HPDE6-E6E7 (cell line): ENCODE measurements at regions not wholly inside any gene's neighbourhood (a gene's known extent, or its start where the extent isn't known, plus 50 kb on each side); places are given as distances from the start of the nearest gene placed in this dataset.
"Not testable (repeated sequence)": the region's sequence is repeated elsewhere in the genome, so short reads cannot be mapped to it uniquely, and the experiment has no call there.

Experiments
- DNase-seq: peaks from one replicate; pipeline ENCODE4 v3.0.0; 2011; ENCODE audit warnings: missing footprints; ENCODE audit errors: extremely low spot score

DNA sequence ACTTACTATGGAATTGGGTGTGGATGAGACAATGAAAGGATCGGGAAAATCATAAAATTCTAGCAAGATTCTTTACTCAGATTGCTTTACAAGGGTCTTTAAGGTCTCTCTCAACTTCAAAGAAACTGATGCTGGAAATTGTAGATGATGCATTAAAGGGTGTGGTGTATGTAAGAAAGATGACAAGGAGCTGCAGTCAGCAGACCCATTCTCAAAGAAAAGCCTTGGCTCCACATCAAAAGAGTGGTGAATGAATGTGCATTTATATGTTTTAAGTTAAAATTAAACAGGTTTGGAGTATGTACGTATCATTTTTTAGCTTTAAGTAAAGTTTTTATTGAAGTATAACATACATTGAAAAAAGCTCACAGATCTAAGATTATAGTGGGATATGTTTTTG lies 194.5 kb downstream of the C12orf75 start:
- DNase-seq = no peak

GRCh38 chr12:105534068-105534467 lies 203.6 kb downstream of the C12orf75 start:
- DNase-seq = no peak

DNA sequence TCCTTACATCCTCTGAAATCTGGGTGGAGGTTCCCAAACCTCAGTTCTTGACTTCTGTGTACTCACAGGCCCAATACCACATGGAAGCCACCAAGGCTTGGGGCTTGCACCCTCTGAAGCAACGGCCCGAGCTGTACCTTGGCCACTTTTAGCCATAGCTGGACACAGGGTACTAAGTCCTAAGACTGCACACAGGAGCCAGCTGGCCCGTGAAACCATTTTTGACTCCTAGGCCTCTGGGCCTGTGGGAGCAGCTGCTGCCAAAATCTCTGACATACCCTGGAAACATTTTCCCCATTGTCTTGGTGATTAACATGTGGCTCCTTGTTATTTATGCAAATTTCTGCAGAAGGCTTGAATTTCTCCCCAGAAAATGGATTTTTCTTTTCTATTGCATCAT lies 204.5 kb downstream of the C12orf75 start:
- not testable (repeated sequence) for DNase-seq

GRCh38 chr12:105538880-105539279 lies 208.4 kb downstream of the C12orf75 start:
- no peak for DNase-seq

GRCh38 chr12:105539735-105540134 lies 209.2 kb downstream of the C12orf75 start:
- no peak for DNase-seq

DNA sequence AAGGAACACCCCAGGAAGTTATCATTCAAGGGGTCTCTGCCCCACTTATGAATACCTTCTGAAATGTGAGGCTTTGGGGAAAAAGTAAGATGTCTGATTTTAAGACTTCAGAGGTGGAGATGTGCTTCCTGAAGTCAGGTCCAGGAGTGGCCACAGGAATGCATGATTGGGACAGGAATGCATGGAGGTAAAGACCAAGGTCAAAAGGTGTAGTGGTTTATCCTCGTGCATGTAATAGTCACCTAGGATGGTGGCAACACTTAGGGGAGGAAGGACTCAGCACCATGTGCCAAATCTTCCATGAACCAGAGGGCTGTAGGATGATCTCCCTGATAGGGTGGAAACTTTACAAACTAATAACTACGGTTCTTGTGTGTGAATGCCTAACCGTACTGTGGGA lies 217.3 kb downstream of the C12orf75 start:
- DNase-seq = no peak

GRCh38 chr12:105548626-105549025 lies 218.1 kb downstream of the C12orf75 start:
- DNase-seq = no peak

DNA sequence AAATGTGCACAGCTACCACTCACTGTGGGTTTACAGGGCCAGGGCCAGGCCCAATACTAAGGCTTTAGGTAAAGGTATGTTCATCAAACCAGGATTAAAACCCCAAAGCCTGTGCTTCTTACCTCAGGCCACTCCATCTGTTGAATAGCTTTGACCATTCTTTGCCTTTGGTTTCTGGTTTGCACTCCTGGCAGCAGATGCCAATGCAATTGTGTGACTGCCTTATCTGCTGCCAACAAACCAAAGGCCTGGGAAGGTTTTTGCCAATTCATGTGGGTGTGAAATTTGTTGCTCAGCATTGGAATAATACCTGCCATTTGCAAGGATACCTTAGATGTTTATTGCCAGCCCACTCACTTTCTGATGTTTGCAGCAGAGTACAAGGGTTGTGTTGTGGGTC lies 221.6 kb downstream of the C12orf75 start:
- no peak for DNase-seq

- DNase-seq = no peak
These were observed 223.8 kb downstream of the C12orf75 start for GRCh38 chr12:105554223-105554678.

- no peak for DNase-seq
These were observed 224.4 kb downstream of the C12orf75 start for GRCh38 chr12:105554856-105555255.

DNA sequence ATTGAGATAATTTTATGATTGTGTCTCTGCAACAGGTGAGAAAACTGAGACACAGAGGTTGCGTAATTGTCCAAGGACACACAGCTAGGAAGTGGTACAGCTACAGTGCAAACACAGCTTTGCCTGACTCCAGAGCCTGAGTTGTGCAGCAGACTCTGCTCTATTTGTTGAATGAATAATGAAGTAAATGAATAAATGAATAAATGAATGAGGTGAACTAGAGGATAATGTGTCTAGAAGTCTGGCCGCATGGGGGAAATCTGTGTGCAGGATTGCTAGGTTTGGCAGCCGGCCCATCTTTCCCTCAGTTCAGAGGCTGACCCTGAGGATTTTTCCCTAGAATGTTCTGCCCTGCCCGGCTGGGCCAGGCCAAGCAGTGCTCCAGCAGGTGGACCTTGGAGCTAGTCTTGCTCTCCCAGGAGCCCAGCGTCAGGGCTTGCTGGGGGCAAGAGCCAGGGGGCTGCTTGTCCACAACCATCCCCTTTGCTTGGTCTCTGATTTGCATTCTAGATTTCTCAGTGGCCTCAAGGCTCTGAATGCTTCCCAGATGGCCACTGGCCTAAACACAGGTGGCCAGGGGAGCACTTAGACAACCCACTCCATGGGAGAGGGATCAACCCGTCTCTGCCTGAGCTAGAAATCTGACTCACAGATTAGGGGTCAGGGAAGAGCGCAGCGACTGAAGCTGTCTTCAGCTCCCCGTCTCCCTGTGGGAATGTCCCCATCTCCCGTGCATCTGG lies 225.2 kb downstream of the C12orf75 start:
- no peak for DNase-seq

DNA sequence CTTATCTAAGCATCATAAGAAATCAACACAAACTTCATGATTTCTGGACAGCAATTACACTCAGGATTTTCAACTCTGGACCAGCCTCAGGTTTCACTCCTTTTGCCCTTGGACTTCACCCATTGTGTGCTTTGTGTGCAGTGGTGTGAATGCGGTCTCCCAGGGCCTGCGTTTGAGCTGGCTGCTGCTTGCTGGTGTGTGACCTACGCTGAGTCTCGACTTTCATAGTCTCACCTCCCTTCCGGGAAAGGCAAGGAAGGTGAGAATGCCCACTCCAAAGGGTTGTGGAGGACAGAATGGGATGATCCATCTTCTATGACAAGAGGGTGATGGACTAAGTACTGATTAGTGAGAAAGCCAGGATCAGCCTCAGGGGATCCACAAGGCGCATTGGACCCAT lies 228.8 kb downstream of the C12orf75 start:
- DNase-seq = no peak

DNA sequence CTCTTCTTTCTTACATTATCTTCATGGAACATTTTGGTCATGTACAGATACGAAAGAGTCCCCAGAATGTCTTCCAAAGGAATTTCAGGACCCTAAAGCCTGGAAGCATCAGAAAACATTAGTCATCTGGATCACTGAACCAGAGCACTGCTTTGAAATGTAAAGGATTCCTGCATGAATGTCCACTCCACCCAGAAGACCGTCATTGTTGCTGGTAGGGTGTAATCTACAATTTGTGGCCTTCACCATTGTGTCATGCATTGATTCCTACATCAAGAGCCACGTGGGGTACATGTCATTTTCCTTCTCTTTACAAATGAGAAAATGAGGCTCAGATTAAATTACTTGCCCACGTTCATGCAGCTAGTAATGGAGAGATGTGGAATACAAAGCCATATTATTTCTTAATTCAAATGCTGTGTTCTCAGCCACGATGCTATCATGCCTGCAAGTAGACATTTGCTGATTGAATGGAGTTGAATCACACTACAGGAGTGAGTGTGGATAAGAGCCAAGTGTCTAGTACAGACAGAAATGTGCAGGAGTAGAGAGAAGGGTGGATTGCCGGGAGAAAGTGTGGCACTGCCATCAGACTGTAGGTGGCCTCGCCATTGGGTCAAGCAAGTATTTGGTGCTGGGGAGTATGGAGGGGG lies 231.2 kb downstream of the C12orf75 start:
- DNase-seq = no peak

GRCh38 chr12:105562199-105562971 lies 231.9 kb downstream of the C12orf75 start:
- DNase-seq = peak; percentile 80

DNA sequence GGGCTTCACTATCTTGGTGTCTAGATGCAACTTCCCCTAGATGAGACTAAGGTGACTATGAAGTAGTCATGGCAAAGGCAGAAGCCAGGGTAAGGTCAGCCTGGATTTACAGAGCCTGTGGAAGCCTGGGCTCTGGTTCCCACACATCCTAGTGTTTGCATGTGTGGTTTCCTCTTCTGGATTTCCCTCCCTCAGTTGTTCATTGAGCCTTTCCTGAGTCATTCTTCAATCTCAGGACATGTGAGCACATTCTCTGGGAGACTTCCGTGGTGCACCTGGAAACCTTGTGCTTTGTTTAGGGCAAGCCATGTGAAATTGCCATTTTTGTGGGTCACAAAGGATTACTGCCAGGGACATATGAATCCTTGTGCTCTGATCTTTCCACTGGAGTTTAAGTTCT lies 236.6 kb downstream of the C12orf75 start:
- DNase-seq = no peak

DNA sequence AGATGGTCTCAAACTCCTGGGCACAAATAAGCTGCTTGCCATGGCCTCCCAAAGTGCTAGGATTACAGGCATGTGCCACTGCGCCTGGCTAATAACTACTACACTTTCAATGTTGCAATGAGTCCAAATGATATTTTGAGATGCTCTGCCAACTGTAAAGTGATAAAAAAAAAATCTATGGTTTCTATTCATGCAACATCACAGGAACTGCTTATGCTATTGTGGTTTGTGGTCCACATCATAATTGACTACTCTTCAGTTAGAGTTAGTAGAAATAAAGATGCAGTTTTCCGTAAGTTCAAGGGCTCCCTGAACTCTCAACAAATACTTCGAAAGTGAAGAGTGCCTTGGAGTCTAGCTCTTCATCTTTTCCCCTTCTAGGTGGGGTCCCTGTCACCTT lies 239.4 kb downstream of the C12orf75 start:
- DNase-seq = no peak

GRCh38 chr12:105570944-105571343 lies 240.5 kb downstream of the C12orf75 start:
- DNase-seq = no peak

DNA sequence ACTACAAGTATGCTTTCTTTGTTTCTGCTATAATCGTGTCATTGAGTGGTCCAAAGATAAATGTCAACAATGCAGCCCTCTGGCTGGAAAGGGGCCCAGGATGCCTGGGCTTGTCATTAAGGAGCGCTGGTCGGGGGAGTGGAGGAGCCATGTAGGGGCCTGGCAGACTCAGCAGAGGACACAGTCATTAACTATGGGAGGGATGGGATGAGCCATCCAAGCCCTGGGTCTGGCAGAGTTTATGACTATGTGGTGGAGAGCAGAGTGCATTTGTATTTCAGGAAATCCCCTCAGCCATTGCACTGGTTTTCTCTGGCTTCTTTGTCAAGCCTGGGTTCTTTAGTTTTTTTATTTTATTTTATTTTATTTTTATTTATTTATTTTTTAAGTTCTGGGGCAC lies 243.1 kb downstream of the C12orf75 start:
- no peak for DNase-seq

GRCh38 chr12:105574056-105574715 lies 243.7 kb downstream of the C12orf75 start:
- no peak for DNase-seq

- no peak for DNase-seq
These were observed 244.7 kb downstream of the C12orf75 start for GRCh38 chr12:105575235-105575634.

- DNase-seq = no peak
These were observed 245.8 kb downstream of the C12orf75 start for GRCh38 chr12:105576261-105576660.

- no peak for DNase-seq
These were observed 250.4 kb downstream of the C12orf75 start for GRCh38 chr12:105580821-105581352.
